DOHH2 (cell line): ENCODE measurements at regions not wholly inside any gene's neighbourhood (a gene's known extent, or its start where the extent isn't known, plus 50 kb on each side); places are given as distances from the start of the nearest gene placed in this dataset.

Experiments used
- H3F3A ChIP-seq: fragments of 200-600 bp; sonication (generic), shearing (Covaris generic); 2 replicates; pipeline ENCODE4 v1.6.0; 2016; ENCODE audit warnings: antibody characterized with exemption, mild to moderate bottlenecking; ENCODE audit not compliant: control insufficient read depth, insufficient read depth
- H3K27ac ChIP-seq: fragments of 200-600 bp; sonication (generic); 2 replicates; pipeline ENCODE4 v1.5.1; 2014; ENCODE audit warnings: low read depth, mild to moderate bottlenecking, low read length, moderate library complexity
- H3K27me3 ChIP-seq: fragments of 200-600 bp; sonication (generic); 2 replicates; pipeline ENCODE4 v1.6.1; 2014; ENCODE audit warnings: mild to moderate bottlenecking, low read length, mixed read lengths; ENCODE audit not compliant: control insufficient read depth
- H3K36me3 ChIP-seq: fragments of 200-600 bp; sonication (generic); 2 replicates; pipeline ENCODE4 v1.6.1; 2014; ENCODE audit warnings: mild to moderate bottlenecking, low read length, moderate library complexity, mixed read lengths; ENCODE audit not compliant: control insufficient read depth
- H3K4me1 ChIP-seq: fragments of 200-600 bp; sonication (generic); 2 replicates; pipeline ENCODE4 v1.6.1; 2014; ENCODE audit warnings: mild to moderate bottlenecking, low read length, mixed read lengths; ENCODE audit not compliant: control insufficient read depth
- H3K4me2 ChIP-seq: fragments of 200-600 bp; sonication (generic); 2 replicates; pipeline ENCODE4 v1.6.0; 2014; ENCODE audit warnings: mild to moderate bottlenecking, low read length, moderate library complexity
- H3K4me3 ChIP-seq: fragments of 200-600 bp; sonication (generic); 2 replicates; pipeline ENCODE4 v1.5.1; 2014; ENCODE audit warnings: mild to moderate bottlenecking, low read length, mixed read lengths
- H3K79me2 ChIP-seq: fragments of 200-600 bp; sonication (generic); 2 replicates; pipeline ENCODE4 v1.6.1; 2014; ENCODE audit warnings: mild to moderate bottlenecking, low read length, mixed read lengths; ENCODE audit not compliant: control insufficient read depth
- H3K9me2 ChIP-seq: fragments of 200-600 bp; sonication (generic); replicated peaks from 2 replicates; pipeline ENCODE4 v1.6.1; 2014; ENCODE audit warnings: mild to moderate bottlenecking, low read length, mixed read lengths; ENCODE audit not compliant: control insufficient read depth
- H3K9me3 ChIP-seq: fragments of 200-600 bp; sonication (generic); 2 replicates; pipeline ENCODE4 v1.6.1; 2014; ENCODE audit warnings: antibody characterized with exemption, low read length, mixed read lengths; ENCODE audit not compliant: control insufficient read depth, insufficient read depth
- H4K20me1 ChIP-seq: fragments of 200-600 bp; sonication (generic); 2 replicates; pipeline ENCODE4 v1.6.0; 2014; ENCODE audit warnings: low read depth, mild to moderate bottlenecking, antibody characterized with exemption, low read length, moderate library complexity; ENCODE audit not compliant: control insufficient read depth, insufficient read depth
- CTCF ChIP-seq: fragments of 200-600 bp; sonication (generic); IDR thresholded peaks from one replicate; pipeline ENCODE4 v1.5.1; 2014; ENCODE audit warnings: antibody characterized with exemption, mild to moderate bottlenecking, low read depth, low read length; ENCODE audit not compliant: poor library complexity, severe bottlenecking
- EZH2phosphoT487 ChIP-seq: fragments of 200-600 bp; sonication (generic); IDR thresholded peaks from 2 replicates; pipeline ENCODE4 v1.6.1; 2017; ENCODE audit warnings: borderline replicate concordance, mild to moderate bottlenecking, antibody characterized with exemption, low read length, moderate library complexity, mixed read lengths

- Histone ChIP-seq H3F3A (no peaks in the 10 kb centered on the region), H3K9me3 (no peaks in the 10 kb centered on the region), H3K4me1 (no peaks in the 10 kb centered on the region), H3K36me3 (no peaks in the 10 kb centered on the region), H4K20me1 (no peaks in the 10 kb centered on the region), H3K4me3 (no peak overlapping the region), H3K4me2 (no peak overlapping the region), H3K27ac (no peak overlapping the region), H3K79me2 (no peaks in the 10 kb centered on the region), H3K27me3 (no peaks in the 10 kb centered on the region), H3K9me2 (no peaks in the 10 kb centered on the region)
- TF ChIP-seq CTCF (no peak), EZH2phosphoT487 (no peak)
These were observed 75.1 kb upstream of the PTPRZ1 start for GRCh38 chr7:121797657-121798452.

GRCh38 chr7:121796936-121797656 lies 75.9 kb upstream of the PTPRZ1 start:
- Histone ChIP-seq H3K27ac (no peak overlapping the region), H3F3A (no peaks in the 10 kb centered on the region), H3K36me3 (no peaks in the 10 kb centered on the region), H3K79me2 (no peaks in the 10 kb centered on the region), H3K9me3 (no peaks in the 10 kb centered on the region), H3K4me2 (no peak overlapping the region), H4K20me1 (no peaks in the 10 kb centered on the region), H3K4me3 (no peak overlapping the region), H3K27me3 (no peaks in the 10 kb centered on the region), H3K9me2 (no peaks in the 10 kb centered on the region), H3K4me1 (no peaks in the 10 kb centered on the region)
- TF ChIP-seq EZH2phosphoT487 (no peak), CTCF (no peak)

DNA sequence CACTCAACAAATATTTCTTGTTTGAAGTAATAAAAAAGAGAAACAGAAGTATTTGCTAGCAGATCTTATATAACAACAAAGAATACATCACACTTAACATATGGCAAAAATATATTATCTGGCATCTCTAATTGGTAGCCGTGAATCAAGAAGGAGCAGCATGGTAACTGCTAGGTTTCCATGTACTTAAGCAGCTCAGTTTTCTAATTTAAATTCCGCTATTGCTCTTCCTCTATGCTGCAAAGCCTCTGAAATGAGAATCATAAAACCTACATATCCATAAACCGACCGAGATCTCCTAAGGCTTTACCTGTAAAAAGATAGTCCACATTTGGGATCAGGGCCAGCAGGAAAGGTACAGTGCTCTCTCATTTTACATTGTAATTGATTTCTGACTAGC lies 76.6 kb upstream of the PTPRZ1 start:
- Histone ChIP-seq H3K9me2 (no peaks in the 10 kb centered on the region), H3K36me3 (no peaks in the 10 kb centered on the region), H3K4me2 (no peak overlapping the region), H4K20me1 (no peaks in the 10 kb centered on the region), H3K79me2 (no peaks in the 10 kb centered on the region), H3K4me3 (no peak overlapping the region), H3K4me1 (no peaks in the 10 kb centered on the region), H3F3A (no peaks in the 10 kb centered on the region), H3K9me3 (no peaks in the 10 kb centered on the region), H3K27ac (no peak overlapping the region), H3K27me3 (no peaks in the 10 kb centered on the region)
- no peak for TF ChIP-seq CTCF
- TF ChIP-seq EZH2phosphoT487, result no peak
